K562 (cell line): ENCODE measurements at regions not wholly inside any gene's neighbourhood (a gene's known extent, or its start where the extent isn't known, plus 50 kb on each side); places are given as distances from the start of the nearest gene placed in this dataset.

ENCODE experiments used
- ATAC-seq: fragments of 200-7000 bp; cut with Tn5 transposase; 3 replicates; pipeline ENCODE4 v1.9.1; 2020; ENCODE audit warnings: moderate library complexity
- BruUV-seq: library from RNA; stranded (reverse); fragments of 400-500 nt; replicated peaks from 2 replicates; lab custom pipeline; 2021; lab: Mats Ljungman, UMichigan
- CTCF ChIA-PET: fragments of 300-600 bp; formaldehyde crosslinking; extraction: SDS; loops from one replicate; lab custom pipeline; 2021; ENCODE audit warnings: low intra/inter-chr PET ratio; lab: Yijun Ruan, JAX
- POLR2A ChIA-PET: fragments of 300-600, 350-650 bp; sonication (Branson Sonifier 250); formaldehyde crosslinking; extraction: SDS; loops from one replicate; lab custom pipeline; 2021; ENCODE audit warnings: antibody characterized with exemption, inconsistent platforms; lab: Yijun Ruan, JAX
- DNase-seq, 4 experiments: peaks; one replicate each; pipeline versions ENCODE4 v3.0.0 to v3.0.0-alpha.2; 2011 to 2018; ENCODE audit warnings: low spot score in 3 of 4, mixed read lengths in 3 of 4; ENCODE audit errors: extremely low read depth in 1 of 4
- FAIRE-seq: peaks from 2 replicates; lab custom pipeline; 2011; peaks lifted over from hg19 to GRCh38; lab: Jason Lieb, UNC
- H2AFZ ChIP-seq: 2 replicates; pipeline ENCODE4 v1.6.0; 2011; ENCODE audit warnings: low read depth, low read length, control low read depth, inconsistent platforms
- H3K27ac ChIP-seq: fragments of 200-600 bp; 3 replicates; pipeline ENCODE4 v1.8.0; 2011; ENCODE audit warnings: low read depth, mild to moderate bottlenecking, control low read depth, inconsistent platforms, low read length, moderate library complexity, mixed read lengths; ENCODE audit errors: extremely low read depth
- H3K27me3 ChIP-seq, 2 experiments: fragments of 300-600 bp in 1 of 2; 2 replicates in 1 of 2; 3 replicates in 1 of 2; pipeline versions ENCODE4 v1.6.0 to v1.8.0; 2011; ENCODE audit warnings: inconsistent platforms in 2 of 2, low read length in 2 of 2, mild to moderate bottlenecking in 1 of 2, mixed read lengths in 1 of 2, moderate library complexity in 1 of 2; ENCODE audit not compliant: control insufficient read depth in 2 of 2, insufficient read depth in 2 of 2
- H3K36me3 ChIP-seq: fragments of 300-600 bp; 3 replicates; pipeline ENCODE4 v1.8.0; 2011; ENCODE audit warnings: mild to moderate bottlenecking, low read length, inconsistent platforms; ENCODE audit not compliant: control insufficient read depth, insufficient read depth
- H3K4me1 ChIP-seq, 2 experiments: fragments of 200-600 bp in 1 of 2; replicated peaks in 1 of 2; 2 replicates in 1 of 2; 3 replicates in 1 of 2; pipeline versions ENCODE4 v1.5.1 to v1.8.0; 2011; ENCODE audit warnings: inconsistent platforms in 2 of 2, low read length in 2 of 2, mild to moderate bottlenecking in 1 of 2, mixed read lengths in 1 of 2, moderate library complexity in 1 of 2; ENCODE audit not compliant: control insufficient read depth in 2 of 2, insufficient read depth in 2 of 2
- H3K4me2 ChIP-seq: 2 replicates; pipeline ENCODE4 v1.6.1; 2011; ENCODE audit warnings: low read length, control low read depth, inconsistent platforms, mixed read lengths; ENCODE audit not compliant: insufficient read depth
- H3K4me3 ChIP-seq: fragments of 200-600 bp; sonication (generic), shearing (Covaris generic); 2 replicates; pipeline ENCODE4 v1.5.1; 2016; ENCODE audit warnings: control low read depth, inconsistent platforms
- H3K79me2 ChIP-seq: fragments of 200-600 bp; 3 replicates; pipeline ENCODE4 v1.8.0; 2011; ENCODE audit warnings: low read length, inconsistent platforms; ENCODE audit not compliant: control insufficient read depth, insufficient read depth
- H3K9ac ChIP-seq, 2 experiments: 2 replicates each; pipeline versions ENCODE4 v1.6.0 to v1.6.1; 2011; ENCODE audit warnings: low read depth in 2 of 2, low read length in 2 of 2, control low read depth in 1 of 2, inconsistent platforms in 1 of 2, mild to moderate bottlenecking in 1 of 2, mixed read lengths in 1 of 2; ENCODE audit not compliant: insufficient read depth in 1 of 2
- H3K9me1 ChIP-seq: one replicate; pipeline ENCODE4 v1.6.0; 2011; ENCODE audit warnings: inconsistent platforms, mild to moderate bottlenecking, low read length, moderate library complexity; ENCODE audit not compliant: control insufficient read depth, insufficient read depth
- H3K9me3 ChIP-seq: replicated peaks from 2 replicates; pipeline ENCODE4 v1.5.1; 2011; ENCODE audit warnings: low read depth, low read length, inconsistent platforms; ENCODE audit not compliant: control insufficient read depth, insufficient read depth
- H4K20me1 ChIP-seq: replicated peaks from 2 replicates; pipeline ENCODE4 v1.6.1; 2011; ENCODE audit warnings: low read length, inconsistent platforms, mixed read lengths; ENCODE audit not compliant: control insufficient read depth, insufficient read depth
- ARHGAP35 ChIP-seq: fragments of 450-650 bp; IDR thresholded peaks from 2 replicates; pipeline ENCODE4 v1.6.1; 2018; ENCODE audit not compliant: partially characterized antibody
- BRD4 ChIP-seq: fragments of 200-600 bp; sonication (generic); IDR thresholded peaks from 2 replicates; pipeline ENCODE4 v1.6.1; 2017; ENCODE audit warnings: inconsistent platforms
- CHAMP1 ChIP-seq: fragments of 450-650 bp; IDR thresholded peaks from 2 replicates; pipeline ENCODE4 v1.6.1; 2016; ENCODE audit warnings: mild to moderate bottlenecking
- JUNB ChIP-seq: fragments of 450-650 bp; formaldehyde crosslinking; conservative IDR thresholded peaks from 2 replicates; pipeline ENCODE4 v1.4.0; 2020; ENCODE audit warnings: mild to moderate bottlenecking
- POU5F1 ChIP-seq: fragments of 150-350 bp; IDR thresholded peaks from 2 replicates; pipeline ENCODE4 v1.6.1; 2014; ENCODE audit warnings: borderline replicate concordance, low read length, low read depth, mild to moderate bottlenecking; ENCODE audit not compliant: partially characterized antibody
- ZNF318 ChIP-seq, 2 experiments: fragments of 450-650 bp; IDR thresholded peaks; 2 replicates each; pipeline ENCODE4 v1.6.1; 2016; ENCODE audit warnings: mild to moderate bottlenecking in 2 of 2, borderline replicate concordance in 1 of 2, low read depth in 1 of 2, moderate library complexity in 1 of 2
- WGBS: fragments of 100-300 bp; shearing (Covaris generic); methylation state at CpG from one replicate; pipeline ENCODE4 v1.1.6; 2016; ENCODE audit warnings: low coverage, mixed read lengths; ENCODE audit not compliant: insufficient coverage; ENCODE audit errors: missing lambda C conversion rate; 5-methylcytosine and 5-hydroxymethylcytosine counted together
- in situ Hi-C: fragments of 300-500 bp; cut with MboI; formaldehyde crosslinking; loops from 4 replicates; pipeline ENCODE4 v1.15.0; 2018; ENCODE audit warnings: inconsistent platforms, mixed read lengths
- intact Hi-C: fragments of 100-400 bp; cut with micrococcal nuclease; formaldehyde crosslinking; loops from 2 replicates; pipeline ENCODE4 v1.14.2; 2022
- TF ChIP-seq, protein P1 (sequence below): sonication (generic); formaldehyde crosslinking; IDR thresholded peaks from 2 replicates; pipeline ENCODE4 v1.9.0; 2022; ENCODE audit warnings: mild to moderate bottlenecking, missing genetic modification reagents
- TF ChIP-seq, protein P2 (sequence below): sonication (generic); formaldehyde crosslinking; IDR thresholded peaks from 2 replicates; pipeline ENCODE4 v1.8.1; 2022; ENCODE audit warnings: missing genetic modification reagents

GRCh38 chr1:228798548-228798947 is 63.3 kb downstream of the RHOU start (continued):
- TF ChIP-seq CHAMP1 (no peak), JUNB (CRISPR knock-in tag) (no peak)

DNA sequence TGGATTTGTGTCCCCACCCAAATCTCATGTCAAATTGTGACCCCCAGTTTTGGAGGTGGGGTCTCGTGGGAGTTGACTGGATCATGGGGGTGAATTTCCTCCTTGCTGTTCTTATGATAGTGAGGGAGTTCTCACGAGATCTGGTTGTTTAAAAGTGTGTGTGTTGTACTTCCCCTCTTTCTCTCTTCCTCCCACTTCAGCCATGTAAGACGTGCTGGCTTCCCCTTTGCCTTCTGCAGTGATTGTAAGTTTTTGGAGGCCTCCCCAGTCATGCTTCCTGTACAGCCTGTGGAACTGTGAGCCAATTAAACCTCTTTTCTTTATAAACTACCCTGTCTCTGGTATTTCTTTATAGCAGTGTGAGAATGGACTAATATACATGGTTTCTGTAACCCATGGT is 64.6 kb downstream of the RHOU start:
- ATAC-seq (no peak), FAIRE-seq (no peak), DNase-seq (no peak)
- intact Hi-C loops (no loop called here), in situ Hi-C loops (no loop called here)
- Histone ChIP-seq H2AFZ (no peak overlapping the region), H3K4me3 (no peak overlapping the region), H3K27me3 (peaks cover 0 to 31% of the 10 kb centered on the region in 2 experiments; a peak in 1 of 5 replicates), H3K36me3 (no peaks in the 10 kb centered on the region), H3K9ac (no peak overlapping the region), H3K9me1 (no peaks in the 10 kb centered on the region), H3K27ac (no peak overlapping the region), H3K4me2 (no peak overlapping the region), H3K9me3 (no peaks in the 10 kb centered on the region), H3K79me2 (no peaks in the 10 kb centered on the region), H3K4me1 (no peaks in the 10 kb centered on the region), H4K20me1 (no peaks in the 10 kb centered on the region; the same call in 1 of the 2 replicates)
- ChIA-PET CTCF (no interaction called here), POLR2A (no interaction called here)
- no TSS peak for BruUV-seq
- 0% methylated on average over 3 of the region's 3 CpGs for WGBS
- no peak for TF ChIP-seq POU5F1
- TF ChIP-seq, protein P1, sequence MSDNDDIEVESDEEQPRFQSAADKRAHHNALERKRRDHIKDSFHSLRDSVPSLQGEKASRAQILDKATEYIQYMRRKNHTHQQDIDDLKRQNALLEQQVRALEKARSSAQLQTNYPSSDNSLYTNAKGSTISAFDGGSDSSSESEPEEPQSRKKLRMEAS: no peak
- no peak for TF ChIP-seq BRD4
- TF ChIP-seq ZNF318 (IDR thresholded peaks at IDR 0.05; ENCODE audit: borderline replicate concordance in 1 of 2, low read depth in 1 of 2): no peak
- no peak for TF ChIP-seq ARHGAP35
- TF ChIP-seq, protein P2, sequence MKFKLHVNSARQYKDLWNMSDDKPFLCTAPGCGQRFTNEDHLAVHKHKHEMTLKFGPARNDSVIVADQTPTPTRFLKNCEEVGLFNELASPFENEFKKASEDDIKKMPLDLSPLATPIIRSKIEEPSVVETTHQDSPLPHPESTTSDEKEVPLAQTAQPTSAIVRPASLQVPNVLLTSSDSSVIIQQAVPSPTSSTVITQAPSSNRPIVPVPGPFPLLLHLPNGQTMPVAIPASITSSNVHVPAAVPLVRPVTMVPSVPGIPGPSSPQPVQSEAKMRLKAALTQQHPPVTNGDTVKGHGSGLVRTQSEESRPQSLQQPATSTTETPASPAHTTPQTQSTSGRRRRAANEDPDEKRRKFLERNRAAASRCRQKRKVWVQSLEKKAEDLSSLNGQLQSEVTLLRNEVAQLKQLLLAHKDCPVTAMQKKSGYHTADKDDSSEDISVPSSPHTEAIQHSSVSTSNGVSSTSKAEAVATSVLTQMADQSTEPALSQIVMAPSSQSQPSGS (CRISPR knock-in tag): no peak
